HEK293T (cell line): ENCODE measurements at regions not wholly inside any gene's neighbourhood (a gene's known extent, or its start where the extent isn't known, plus 50 kb on each side); places are given as distances from the start of the nearest gene placed in this dataset.
"Not testable (repeated sequence)": the region's sequence is repeated elsewhere in the genome, so short reads cannot be mapped to it uniquely, and the experiment has no call there.

ENCODE experiments used
- ARNT ChIP-seq: fragments of 450-650 bp; IDR thresholded peaks from 2 replicates; pipeline ENCODE4 v1.6.1; 2017; ENCODE audit warnings: mild to moderate bottlenecking
- BHLHE40 ChIP-seq: fragments of 450-650 bp; IDR thresholded peaks from 2 replicates; pipeline ENCODE4 v1.6.1; 2016; ENCODE audit warnings: mild to moderate bottlenecking, moderate library complexity, borderline replicate concordance
- ELF4 ChIP-seq: fragments of 450-650 bp; IDR thresholded peaks from 2 replicates; pipeline ENCODE4 v1.6.1; 2017; ENCODE audit warnings: antibody characterized with exemption
- FOXK2 ChIP-seq: fragments of 450-650 bp; IDR thresholded peaks from 2 replicates; pipeline ENCODE4 v1.6.1; 2016; ENCODE audit warnings: mild to moderate bottlenecking
- FOXM1 ChIP-seq: fragments of 450-650 bp; IDR thresholded peaks from 2 replicates; pipeline ENCODE4 v1.6.1; 2017; ENCODE audit warnings: mild to moderate bottlenecking, borderline replicate concordance
- HDGF ChIP-seq: fragments of 450-650 bp; IDR thresholded peaks from 2 replicates; pipeline ENCODE4 v1.6.1; 2017; ENCODE audit warnings: antibody characterized with exemption, borderline replicate concordance
- L3MBTL2 ChIP-seq: fragments of 450-650 bp; conservative IDR thresholded peaks from 2 replicates; pipeline ENCODE4 v1.6.1; 2016; ENCODE audit warnings: mild to moderate bottlenecking
- NFRKB ChIP-seq: fragments of 450-650 bp; IDR thresholded peaks from 2 replicates; pipeline ENCODE4 v1.6.1; 2016; ENCODE audit warnings: mild to moderate bottlenecking, moderate library complexity
- SP1 ChIP-seq: fragments of 450-650 bp; IDR thresholded peaks from 2 replicates; pipeline ENCODE4 v1.6.1; 2017
- SUZ12 ChIP-seq: fragments of 450-650 bp; IDR thresholded peaks from 2 replicates; pipeline ENCODE4 v1.6.1; 2016; ENCODE audit warnings: mild to moderate bottlenecking
- TARDBP ChIP-seq: fragments of 450-650 bp; IDR thresholded peaks from 2 replicates; pipeline ENCODE4 v1.6.1; 2016
- ZNF384 ChIP-seq: fragments of 450-650 bp; IDR thresholded peaks from 2 replicates; pipeline ENCODE4 v1.6.1; 2016
- TF ChIP-seq, protein P1 (sequence below): fragments of 450-650 bp; IDR thresholded peaks from 2 replicates; pipeline ENCODE4 v1.6.1; 2016

- TF ChIP-seq, protein P1, sequence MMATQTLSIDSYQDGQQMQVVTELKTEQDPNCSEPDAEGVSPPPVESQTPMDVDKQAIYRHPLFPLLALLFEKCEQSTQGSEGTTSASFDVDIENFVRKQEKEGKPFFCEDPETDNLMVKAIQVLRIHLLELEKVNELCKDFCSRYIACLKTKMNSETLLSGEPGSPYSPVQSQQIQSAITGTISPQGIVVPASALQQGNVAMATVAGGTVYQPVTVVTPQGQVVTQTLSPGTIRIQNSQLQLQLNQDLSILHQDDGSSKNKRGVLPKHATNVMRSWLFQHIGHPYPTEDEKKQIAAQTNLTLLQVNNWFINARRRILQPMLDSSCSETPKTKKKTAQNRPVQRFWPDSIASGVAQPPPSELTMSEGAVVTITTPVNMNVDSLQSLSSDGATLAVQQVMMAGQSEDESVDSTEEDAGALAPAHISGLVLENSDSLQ: not testable (repeated sequence)
- TF ChIP-seq SP1, FOXK2, HDGF, NFRKB, L3MBTL2, ZNF384, SUZ12, FOXM1, ELF4, ARNT, TARDBP, BHLHE40: not testable (repeated sequence)
Observed at GRCh38 chr22:25331911-25332310, 112.5 kb downstream of the CRYBB2 start.
